ENCODE measurements at regions not wholly inside any gene's neighbourhood (a gene's known extent, or its start where the extent isn't known, plus 50 kb on each side); places are given as distances from the start of the nearest gene placed in this dataset.

DNA sequence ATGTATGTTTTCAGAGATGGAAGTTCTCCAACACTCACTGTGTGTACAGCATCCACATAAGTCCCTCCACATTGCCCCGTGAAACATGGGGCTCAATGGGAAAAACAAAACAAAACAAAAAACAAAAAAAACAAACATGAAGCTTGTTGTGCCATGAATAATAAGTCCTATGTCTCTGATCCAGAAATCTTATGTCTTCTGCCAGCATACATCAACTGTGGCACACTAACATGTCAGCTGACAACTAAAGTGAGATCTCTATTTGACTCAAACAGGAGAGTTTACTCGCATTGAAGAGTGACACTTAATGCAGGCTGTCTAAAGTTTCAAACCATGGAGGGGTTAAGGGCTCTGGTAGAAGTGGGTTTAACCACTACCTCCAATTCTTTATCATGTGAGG, 180.2 kb upstream of the ROBO1 start:
- Histone ChIP-seq H3K4me3 (no peak overlapping the region), H3K4me1 (ENCODE audit: insufficient read depth) (no peaks in the 10 kb centered on the region), H3K27ac (no peak overlapping the region), H3K27me3 (no peaks in the 10 kb centered on the region), H3K36me3 (no peaks in the 10 kb centered on the region), H3K9me3 (no peaks in the 10 kb centered on the region)
- TF ChIP-seq EP300 (IDR thresholded peaks at IDR 0.05), result no peak
- TF ChIP-seq, protein P1, sequence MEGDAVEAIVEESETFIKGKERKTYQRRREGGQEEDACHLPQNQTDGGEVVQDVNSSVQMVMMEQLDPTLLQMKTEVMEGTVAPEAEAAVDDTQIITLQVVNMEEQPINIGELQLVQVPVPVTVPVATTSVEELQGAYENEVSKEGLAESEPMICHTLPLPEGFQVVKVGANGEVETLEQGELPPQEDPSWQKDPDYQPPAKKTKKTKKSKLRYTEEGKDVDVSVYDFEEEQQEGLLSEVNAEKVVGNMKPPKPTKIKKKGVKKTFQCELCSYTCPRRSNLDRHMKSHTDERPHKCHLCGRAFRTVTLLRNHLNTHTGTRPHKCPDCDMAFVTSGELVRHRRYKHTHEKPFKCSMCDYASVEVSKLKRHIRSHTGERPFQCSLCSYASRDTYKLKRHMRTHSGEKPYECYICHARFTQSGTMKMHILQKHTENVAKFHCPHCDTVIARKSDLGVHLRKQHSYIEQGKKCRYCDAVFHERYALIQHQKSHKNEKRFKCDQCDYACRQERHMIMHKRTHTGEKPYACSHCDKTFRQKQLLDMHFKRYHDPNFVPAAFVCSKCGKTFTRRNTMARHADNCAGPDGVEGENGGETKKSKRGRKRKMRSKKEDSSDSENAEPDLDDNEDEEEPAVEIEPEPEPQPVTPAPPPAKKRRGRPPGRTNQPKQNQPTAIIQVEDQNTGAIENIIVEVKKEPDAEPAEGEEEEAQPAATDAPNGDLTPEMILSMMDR (IDR thresholded peaks at IDR 0.05), result no peak
- no peak for TF ChIP-seq POLR2A (IDR thresholded peaks at IDR 0.05)
- 88 to 94% (median 92%) methylated on average over 2 of the region's 2 CpGs for WGBS, 3 donors
- intact Hi-C loops (cut with DNase I), result no loop called here
- no peak for DNase-seq

- Histone ChIP-seq H3K9me3 (no peaks in the 10 kb centered on the region), H3K4me1 (ENCODE audit: insufficient read depth) (no peaks in the 10 kb centered on the region), H3K36me3 (no peaks in the 10 kb centered on the region), H3K4me3 (no peak overlapping the region), H3K27ac (no peak overlapping the region), H3K27me3 (no peaks in the 10 kb centered on the region)
- WGBS, 3 donors, result 92 to 95% (median 93%) methylated on average over 1 of the region's 1 CpG
- TF ChIP-seq EP300 (IDR thresholded peaks at IDR 0.05) (no peak), POLR2A (IDR thresholded peaks at IDR 0.05) (no peak)
- TF ChIP-seq, protein P1 (IDR thresholded peaks at IDR 0.05), result no peak
- no peak for DNase-seq
- intact Hi-C loops (cut with DNase I), result no loop called here
These were observed 179.7 kb upstream of the ROBO1 start for GRCh38 chr3:79947469-79947868.

- 80 to 96% (median 88%) methylated on average over 1 of the region's 1 CpG for WGBS, 3 donors
- intact Hi-C loops (cut with DNase I), result no loop called here
- Histone ChIP-seq H3K27me3 (no peaks in the 10 kb centered on the region), H3K27ac (no peak overlapping the region), H3K4me3 (no peak overlapping the region), H3K9me3 (no peaks in the 10 kb centered on the region), H3K4me1 (ENCODE audit: insufficient read depth) (no peaks in the 10 kb centered on the region), H3K36me3 (no peaks in the 10 kb centered on the region)
- TF ChIP-seq EP300 (IDR thresholded peaks at IDR 0.05), result no peak
- no peak for TF ChIP-seq POLR2A (IDR thresholded peaks at IDR 0.05)
- TF ChIP-seq, protein P1 (IDR thresholded peaks at IDR 0.05), result no peak
- no peak for DNase-seq
These were observed 169.8 kb upstream of the ROBO1 start for GRCh38 chr3:79937567-79937966.

- WGBS, 3 donors, result 88 to 94% (median 94%) methylated on average over 8 of the region's 8 CpGs
- intact Hi-C loops (cut with DNase I), result no loop called here
- H3K4me3 ChIP-seq, result no peak overlapping the region
- TF ChIP-seq POLR2A (IDR thresholded peaks at IDR 0.05), result no peak
- TF ChIP-seq, protein P1 (IDR thresholded peaks at IDR 0.05), result no peak
- no peak for TF ChIP-seq EP300 (IDR thresholded peaks at IDR 0.05)
- no peak overlapping the region for H3K27ac ChIP-seq
- no peaks in the 10 kb centered on the region for H3K4me1 ChIP-seq (ENCODE audit: insufficient read depth)
- no peaks in the 10 kb centered on the region for H3K27me3 ChIP-seq
- H3K36me3 ChIP-seq, result no peaks in the 10 kb centered on the region
- H3K9me3 ChIP-seq, result no peaks in the 10 kb centered on the region
- DNase-seq, result no peak
These were observed 162.4 kb upstream of the ROBO1 start for GRCh38 chr3:79930196-79930595.

Data from ovary (tissue), 7 donors.